ENCODE measurements at regions not wholly inside any gene's neighbourhood (a gene's known extent, or its start where the extent isn't known, plus 50 kb on each side); places are given as distances from the start of the nearest gene placed in this dataset.

- Mint-ChIP-seq H3K27me3 (ENCODE audit: low read depth) (no peaks in the 10 kb centered on the region), H3K4me1 (ENCODE audit: low read depth) (no peaks in the 10 kb centered on the region), H3K27ac (no peak overlapping the region), H3K9me3 (ENCODE audit: insufficient read depth) (no peaks in the 10 kb centered on the region), H3K4me3 (no peak overlapping the region), H3K36me3 (ENCODE audit: low read depth) (no peaks in the 10 kb centered on the region)
- ATAC-seq (no peak), DNase-seq (no peak)
- ChIA-PET CTCF (no interaction called here), POLR2A (no interaction called here)
Measured at GRCh38 chr4:14272206-14272605, 644.7 kb upstream of the BOD1L1 start.

GRCh38 chr4:14277505-14277904 lies 650.0 kb upstream of the BOD1L1 start:
- no peak for ATAC-seq
- POLR2A ChIA-PET, result no interaction called here
- H3K9me3 Mint-ChIP-seq (ENCODE audit: insufficient read depth), result no peaks in the 10 kb centered on the region

GRCh38 chr4:14280567-14280966 lies 653.0 kb upstream of the BOD1L1 start:
- H3K4me1 Mint-ChIP-seq (ENCODE audit: low read depth), result no peaks in the 10 kb centered on the region
- ATAC-seq (no peak), DNase-seq (no peak)
- H3K27me3 Mint-ChIP-seq (ENCODE audit: low read depth), result no peaks in the 10 kb centered on the region
- no peaks in the 10 kb centered on the region for H3K9me3 Mint-ChIP-seq (ENCODE audit: insufficient read depth)
- no peak overlapping the region for H3K27ac Mint-ChIP-seq
- CTCF ChIA-PET, result no interaction called here
- no peaks in the 10 kb centered on the region for H3K36me3 Mint-ChIP-seq (ENCODE audit: low read depth)
- POLR2A ChIA-PET, result no interaction called here
- H3K4me3 Mint-ChIP-seq, result no peak overlapping the region

More at GRCh38 chr4:14277505-14277904, 650.0 kb upstream of the BOD1L1 start:
- no peak overlapping the region for H3K27ac Mint-ChIP-seq
- CTCF ChIA-PET, result no interaction called here
- H3K27me3 Mint-ChIP-seq (ENCODE audit: low read depth), result no peaks in the 10 kb centered on the region
- H3K4me1 Mint-ChIP-seq (ENCODE audit: low read depth), result no peaks in the 10 kb centered on the region
- no peaks in the 10 kb centered on the region for H3K36me3 Mint-ChIP-seq (ENCODE audit: low read depth)
- no peak overlapping the region for H3K4me3 Mint-ChIP-seq
- DNase-seq, result no peak

DNA sequence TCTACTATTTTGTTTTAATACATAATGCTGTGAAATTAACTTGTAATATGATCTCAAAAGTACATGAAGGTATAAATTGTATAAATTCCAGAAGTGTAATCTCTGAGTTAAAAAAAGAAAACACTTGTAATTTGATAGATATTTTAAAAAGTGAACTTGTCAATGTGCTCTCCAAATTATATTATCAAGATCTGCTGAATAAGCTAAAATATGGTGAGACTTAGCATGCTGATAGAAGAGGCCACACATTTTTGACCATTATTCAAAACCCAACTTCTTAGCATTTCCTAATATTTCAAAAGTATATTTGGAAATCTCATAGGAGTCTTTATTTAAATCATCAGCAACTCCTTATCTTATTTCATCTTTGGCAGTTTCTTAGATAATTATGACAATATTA lies 657.1 kb upstream of the BOD1L1 start:
- ChIA-PET CTCF (no interaction called here), POLR2A (no interaction called here)
- Mint-ChIP-seq H3K27ac (no peak overlapping the region), H3K4me3 (no peak overlapping the region), H3K9me3 (ENCODE audit: insufficient read depth) (no peaks in the 10 kb centered on the region), H3K36me3 (ENCODE audit: low read depth) (no peaks in the 10 kb centered on the region), H3K27me3 (ENCODE audit: low read depth) (no peaks in the 10 kb centered on the region), H3K4me1 (ENCODE audit: low read depth) (no peaks in the 10 kb centered on the region)
- no peak for DNase-seq
- no peak for ATAC-seq

DNA sequence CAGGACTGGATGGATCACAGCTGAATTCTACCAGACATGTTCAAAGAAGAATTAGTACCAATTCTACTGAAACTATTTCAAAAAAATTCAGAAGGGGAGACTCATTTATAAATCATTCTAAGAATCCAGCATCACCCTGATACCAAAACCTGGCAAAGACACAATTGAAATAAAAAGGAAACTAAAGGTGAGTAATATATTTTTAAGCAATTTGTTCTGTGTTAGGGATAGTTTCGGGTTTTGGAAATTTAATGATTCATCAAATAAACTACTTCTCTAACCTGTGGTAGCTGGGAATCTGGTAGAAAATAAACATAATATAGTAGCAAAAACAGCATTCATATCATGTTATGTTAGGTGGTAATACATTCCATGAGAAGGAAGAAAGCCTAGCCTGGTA lies 662.2 kb upstream of the BOD1L1 start:
- H3K4me1 Mint-ChIP-seq (ENCODE audit: low read depth), result no peaks in the 10 kb centered on the region
- no peak for ATAC-seq
- no peak for DNase-seq
- H3K36me3 Mint-ChIP-seq (ENCODE audit: low read depth), result no peaks in the 10 kb centered on the region
- H3K27me3 Mint-ChIP-seq (ENCODE audit: low read depth), result no peaks in the 10 kb centered on the region
- ChIA-PET CTCF (no interaction called here), POLR2A (no interaction called here)
- H3K27ac Mint-ChIP-seq, result no peak overlapping the region
- no peak overlapping the region for H3K4me3 Mint-ChIP-seq
- H3K9me3 Mint-ChIP-seq (ENCODE audit: insufficient read depth), result no peaks in the 10 kb centered on the region

DNA sequence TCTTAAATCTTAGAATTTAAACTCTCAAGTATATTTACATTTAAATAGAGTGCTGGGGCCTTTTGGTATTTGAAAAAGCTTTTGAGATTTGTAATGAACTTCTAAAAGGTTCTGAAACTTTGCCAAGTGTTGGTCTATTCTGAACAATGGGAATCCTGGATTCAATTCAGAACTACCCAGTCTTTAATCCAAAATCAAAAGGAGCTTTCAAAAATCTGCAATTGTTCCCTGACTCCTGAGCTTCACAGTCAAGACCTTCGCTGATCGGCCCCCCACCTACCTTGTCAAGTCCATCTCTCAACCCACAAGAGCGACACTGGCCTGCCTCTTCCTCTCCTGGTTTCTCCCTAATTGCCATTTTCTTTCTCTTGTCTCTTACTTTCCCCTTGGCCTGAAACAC lies 666.1 kb upstream of the BOD1L1 start:
- no peak overlapping the region for H3K4me3 Mint-ChIP-seq
- H3K9me3 Mint-ChIP-seq (ENCODE audit: insufficient read depth), result no peaks in the 10 kb centered on the region
- CTCF ChIA-PET, result no interaction called here
- ATAC-seq (no peak), DNase-seq (no peak)
- no peaks in the 10 kb centered on the region for H3K36me3 Mint-ChIP-seq (ENCODE audit: low read depth)
- no peak overlapping the region for H3K27ac Mint-ChIP-seq
- no peaks in the 10 kb centered on the region for H3K27me3 Mint-ChIP-seq (ENCODE audit: low read depth)
- POLR2A ChIA-PET, result no interaction called here
- H3K4me1 Mint-ChIP-seq (ENCODE audit: low read depth), result no peaks in the 10 kb centered on the region

DNA sequence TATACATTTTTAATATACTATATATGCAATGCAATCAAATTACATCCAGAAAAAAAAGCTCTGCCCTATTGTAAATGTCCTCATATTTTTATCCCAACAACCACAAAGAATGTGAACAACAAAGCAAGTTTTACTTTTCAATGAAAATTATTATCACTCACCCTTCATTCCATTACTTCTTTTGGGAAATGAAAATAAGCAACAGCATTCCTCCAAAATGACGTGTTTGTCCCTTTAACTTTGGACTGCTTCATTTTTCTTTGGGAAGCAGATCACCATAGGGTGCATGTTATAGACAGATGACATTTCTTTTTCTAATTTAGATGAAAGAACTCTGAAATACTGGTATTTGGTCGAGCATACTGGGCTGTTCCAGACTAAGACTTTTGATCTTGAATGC lies 667.1 kb upstream of the BOD1L1 start:
- no peaks in the 10 kb centered on the region for H3K27me3 Mint-ChIP-seq (ENCODE audit: low read depth)
- ChIA-PET POLR2A (no interaction called here), CTCF (no interaction called here)
- no peak overlapping the region for H3K27ac Mint-ChIP-seq
- ATAC-seq (no peak), DNase-seq (no peak)
- H3K9me3 Mint-ChIP-seq (ENCODE audit: insufficient read depth), result no peaks in the 10 kb centered on the region
- no peak overlapping the region for H3K4me3 Mint-ChIP-seq
- no peaks in the 10 kb centered on the region for H3K36me3 Mint-ChIP-seq (ENCODE audit: low read depth)
- H3K4me1 Mint-ChIP-seq (ENCODE audit: low read depth), result no peaks in the 10 kb centered on the region

DNA sequence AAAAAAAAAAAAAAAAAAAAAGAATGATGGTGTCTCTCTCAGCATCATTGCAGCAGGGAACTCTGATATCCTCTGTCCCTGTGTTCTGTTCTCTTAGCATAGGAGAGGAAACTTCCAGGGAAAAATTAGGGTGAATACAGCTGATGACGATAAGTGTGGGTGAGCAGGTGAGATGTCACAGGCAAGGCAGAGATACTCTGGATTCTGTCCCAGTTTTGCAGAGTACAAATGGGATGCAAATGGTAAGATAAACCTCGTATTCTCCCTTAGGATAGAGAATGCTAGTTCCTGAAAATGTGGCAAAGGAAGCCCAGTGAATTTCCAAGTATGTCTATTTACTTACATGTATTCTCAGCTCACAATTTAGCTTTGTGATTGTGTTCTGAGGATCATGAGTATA lies 671.6 kb upstream of the BOD1L1 start:
- CTCF ChIA-PET, result no interaction called here

DNA sequence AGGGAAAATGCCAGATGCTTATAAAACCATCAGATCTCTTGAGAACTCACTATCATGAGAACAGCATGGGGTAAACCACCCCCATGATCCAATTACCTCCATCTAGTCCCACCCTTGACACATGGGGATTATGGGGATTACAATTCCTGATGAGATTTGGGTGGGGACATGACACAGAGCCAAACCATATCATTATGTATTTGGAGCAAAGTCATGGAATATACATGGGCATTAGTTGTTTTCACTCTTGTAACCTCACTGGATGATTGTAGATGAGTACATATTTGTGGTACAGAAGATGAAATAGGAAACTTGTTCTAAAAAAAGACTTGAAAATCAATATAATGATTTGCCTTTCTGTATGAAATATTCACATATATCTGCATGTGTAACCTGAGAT lies 674.5 kb upstream of the BOD1L1 start:
- CTCF ChIA-PET, result no interaction called here
- ATAC-seq (no peak), DNase-seq (no peak)
- POLR2A ChIA-PET, result no interaction called here
- Mint-ChIP-seq H3K4me1 (ENCODE audit: low read depth) (no peaks in the 10 kb centered on the region), H3K27ac (no peak overlapping the region), H3K36me3 (ENCODE audit: low read depth) (no peaks in the 10 kb centered on the region), H3K9me3 (ENCODE audit: insufficient read depth) (no peaks in the 10 kb centered on the region), H3K27me3 (ENCODE audit: low read depth) (no peaks in the 10 kb centered on the region), H3K4me3 (no peak overlapping the region)

More for the DNA sequence above, 671.6 kb upstream of the BOD1L1 start:
- DNase-seq (no peak), ATAC-seq (no peak)
- H3K27me3 Mint-ChIP-seq (ENCODE audit: low read depth), result no peaks in the 10 kb centered on the region
- no peak overlapping the region for H3K4me3 Mint-ChIP-seq
- no peak overlapping the region for H3K27ac Mint-ChIP-seq
- H3K4me1 Mint-ChIP-seq (ENCODE audit: low read depth), result no peaks in the 10 kb centered on the region
- no peaks in the 10 kb centered on the region for H3K9me3 Mint-ChIP-seq (ENCODE audit: insufficient read depth)
- POLR2A ChIA-PET, result no interaction called here
- H3K36me3 Mint-ChIP-seq (ENCODE audit: low read depth), result no peaks in the 10 kb centered on the region

- POLR2A ChIA-PET, result no interaction called here
- no peaks in the 10 kb centered on the region for H3K27me3 Mint-ChIP-seq (ENCODE audit: low read depth)
- DNase-seq, result no peak
- no peaks in the 10 kb centered on the region for H3K9me3 Mint-ChIP-seq (ENCODE audit: insufficient read depth)
- H3K4me1 Mint-ChIP-seq (ENCODE audit: low read depth), result no peaks in the 10 kb centered on the region
- H3K27ac Mint-ChIP-seq, result no peak overlapping the region
- CTCF ChIA-PET, result no interaction called here
- no peak overlapping the region for H3K4me3 Mint-ChIP-seq
- H3K36me3 Mint-ChIP-seq (ENCODE audit: low read depth), result no peaks in the 10 kb centered on the region
- no peak for ATAC-seq
Measured at GRCh38 chr4:14303856-14304255, 676.3 kb upstream of the BOD1L1 start.

DNA sequence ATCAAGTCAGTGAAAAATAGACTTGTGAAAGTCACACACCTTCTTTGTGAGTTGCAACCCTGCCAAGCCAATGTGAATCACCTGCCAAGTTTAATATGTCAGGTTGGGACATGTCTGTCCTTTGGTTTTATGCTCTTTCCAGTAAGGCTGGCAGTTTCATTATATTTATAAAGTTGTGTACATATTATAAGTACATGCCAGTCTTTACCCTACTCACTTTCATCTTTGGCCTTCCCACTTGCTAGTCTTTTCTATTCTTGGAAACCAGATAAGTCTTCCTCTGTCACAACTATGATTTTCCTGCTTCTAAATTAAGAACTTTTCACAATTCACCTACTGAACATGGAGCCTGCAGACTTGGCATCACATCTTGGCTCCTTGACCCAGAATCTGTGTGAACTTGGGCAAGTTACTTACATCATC lies 680.7 kb upstream of the BOD1L1 start:
- no peak overlapping the region for H3K27ac Mint-ChIP-seq
- no peaks in the 10 kb centered on the region for H3K27me3 Mint-ChIP-seq (ENCODE audit: low read depth)
- ChIA-PET POLR2A (no interaction called here), CTCF (no interaction called here)
- ATAC-seq (no peak), DNase-seq (no peak)
- no peaks in the 10 kb centered on the region for H3K9me3 Mint-ChIP-seq (ENCODE audit: insufficient read depth)
- no peaks in the 10 kb centered on the region for H3K36me3 Mint-ChIP-seq (ENCODE audit: low read depth)
- H3K4me3 Mint-ChIP-seq, result no peak overlapping the region
- no peaks in the 10 kb centered on the region for H3K4me1 Mint-ChIP-seq (ENCODE audit: low read depth)

GRCh38 chr4:14309431-14309830 lies 681.9 kb upstream of the BOD1L1 start:
- no peak for ATAC-seq
- CTCF ChIA-PET, result no interaction called here
- no peaks in the 10 kb centered on the region for H3K4me1 Mint-ChIP-seq (ENCODE audit: low read depth)

GRCh38 chr4:14313757-14314156 lies 686.2 kb upstream of the BOD1L1 start:
- Mint-ChIP-seq H3K4me3 (no peak overlapping the region), H3K9me3 (ENCODE audit: insufficient read depth) (no peaks in the 10 kb centered on the region), H3K27me3 (ENCODE audit: low read depth) (no peaks in the 10 kb centered on the region), H3K27ac (no peak overlapping the region), H3K4me1 (ENCODE audit: low read depth) (no peaks in the 10 kb centered on the region), H3K36me3 (ENCODE audit: low read depth) (no peaks in the 10 kb centered on the region)
- ATAC-seq (no peak), DNase-seq (no peak)
- ChIA-PET CTCF (no interaction called here), POLR2A (no interaction called here)

More at GRCh38 chr4:14309431-14309830, 681.9 kb upstream of the BOD1L1 start:
- Mint-ChIP-seq H3K36me3 (ENCODE audit: low read depth) (no peaks in the 10 kb centered on the region), H3K27ac (no peak overlapping the region), H3K27me3 (ENCODE audit: low read depth) (no peaks in the 10 kb centered on the region), H3K9me3 (ENCODE audit: insufficient read depth) (no peaks in the 10 kb centered on the region), H3K4me3 (no peak overlapping the region)
- no peak for DNase-seq
- POLR2A ChIA-PET, result no interaction called here
